GM21447 (cell line): ENCODE measurements at regions not wholly inside any gene's neighbourhood (a gene's known extent, or its start where the extent isn't known, plus 50 kb on each side); places are given as distances from the start of the nearest gene placed in this dataset.
"Not testable (repeated sequence)": the region's sequence is repeated elsewhere in the genome, so short reads cannot be mapped to it uniquely, and the experiment has no call there.

Source experiments
- ATAC-seq: cut with Tn5 transposase; IDR thresholded peaks from one replicate; pipeline ENCODE4 v1.9.1; 2021; ENCODE audit not compliant: unreplicated experiment

GRCh38 chr13:62137629-62138405 is 722.2 kb upstream of the PCDH20 start:
- ATAC-seq: no peak

GRCh38 chr13:62131604-62132003 is 716.0 kb upstream of the PCDH20 start:
- ATAC-seq: no peak

- ATAC-seq: no peak
Observed at GRCh38 chr13:62130062-62130970, 714.7 kb upstream of the PCDH20 start.

- no peak for ATAC-seq
Observed at GRCh38 chr13:62129000-62129551, 713.4 kb upstream of the PCDH20 start.

GRCh38 chr13:62126400-62126799 is 710.8 kb upstream of the PCDH20 start:
- ATAC-seq: no peak

- ATAC-seq: no peak
Observed at GRCh38 chr13:62125451-62125850, 709.8 kb upstream of the PCDH20 start.

GRCh38 chr13:62123409-62123808 is 707.8 kb upstream of the PCDH20 start:
- ATAC-seq: no peak

GRCh38 chr13:62122434-62122833 is 706.8 kb upstream of the PCDH20 start:
- no peak for ATAC-seq

- no peak for ATAC-seq
Observed at GRCh38 chr13:62119739-62120700, 704.4 kb upstream of the PCDH20 start.

- no peak for ATAC-seq
Observed at GRCh38 chr13:62115831-62116230, 700.2 kb upstream of the PCDH20 start.

- ATAC-seq: no peak
Observed at GRCh38 chr13:62113179-62113578, 697.5 kb upstream of the PCDH20 start.

GRCh38 chr13:62110079-62110478 is 694.4 kb upstream of the PCDH20 start:
- ATAC-seq: no peak

GRCh38 chr13:62104136-62104535 is 688.5 kb upstream of the PCDH20 start:
- not testable (repeated sequence) for ATAC-seq

GRCh38 chr13:62096652-62097051 is 681.0 kb upstream of the PCDH20 start:
- ATAC-seq: no peak

- ATAC-seq: no peak
Observed at GRCh38 chr13:62094932-62095331, 679.3 kb upstream of the PCDH20 start.

- no peak for ATAC-seq
Observed at GRCh38 chr13:62093984-62094780, 678.5 kb upstream of the PCDH20 start.

GRCh38 chr13:62092949-62093348 is 677.3 kb upstream of the PCDH20 start:
- no peak for ATAC-seq

- no peak for ATAC-seq
Observed at GRCh38 chr13:62092536-62092935, 676.9 kb upstream of the PCDH20 start.

- ATAC-seq: no peak
Observed at GRCh38 chr13:62088165-62088564, 672.5 kb upstream of the PCDH20 start.

GRCh38 chr13:62087124-62087523 is 671.5 kb upstream of the PCDH20 start:
- ATAC-seq: no peak
